ENCODE measurements at regions not wholly inside any gene's neighbourhood (a gene's known extent, or its start where the extent isn't known, plus 50 kb on each side); places are given as distances from the start of the nearest gene placed in this dataset.

DNA sequence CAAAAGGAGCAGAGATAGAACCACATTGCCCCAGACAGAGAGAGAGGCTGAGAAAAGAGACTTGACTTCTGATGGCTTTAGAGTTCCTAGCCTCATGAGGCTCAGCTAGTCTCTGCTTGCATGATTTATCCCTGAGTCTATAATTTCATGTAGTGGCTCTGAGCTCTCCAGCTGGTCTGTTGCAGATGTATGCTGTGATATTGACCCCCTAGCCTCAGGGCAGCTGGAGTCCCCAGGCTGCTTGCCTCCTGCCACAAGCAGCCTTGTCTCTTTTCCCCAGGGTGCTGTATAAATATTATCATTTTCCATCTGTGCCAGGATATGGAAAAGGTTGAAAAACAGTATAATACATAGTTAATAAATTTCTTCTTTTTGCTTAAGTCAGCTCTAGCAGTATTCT lies 467.6 kb upstream of the CWC22 start:
- no peaks in the 10 kb centered on the region for H3K4me1 ChIP-seq
- no peaks in the 10 kb centered on the region for H3K36me3 ChIP-seq
- intact Hi-C loops (cut with DNase I; ENCODE audit: low total_unique reads), result no loop called here
- no peak for DNase-seq
- no peaks in the 10 kb centered on the region for H3K9me3 ChIP-seq
- H3K4me3 ChIP-seq, result no peak overlapping the region
- H3K27ac ChIP-seq, result no peak overlapping the region
- TF ChIP-seq, protein P1, sequence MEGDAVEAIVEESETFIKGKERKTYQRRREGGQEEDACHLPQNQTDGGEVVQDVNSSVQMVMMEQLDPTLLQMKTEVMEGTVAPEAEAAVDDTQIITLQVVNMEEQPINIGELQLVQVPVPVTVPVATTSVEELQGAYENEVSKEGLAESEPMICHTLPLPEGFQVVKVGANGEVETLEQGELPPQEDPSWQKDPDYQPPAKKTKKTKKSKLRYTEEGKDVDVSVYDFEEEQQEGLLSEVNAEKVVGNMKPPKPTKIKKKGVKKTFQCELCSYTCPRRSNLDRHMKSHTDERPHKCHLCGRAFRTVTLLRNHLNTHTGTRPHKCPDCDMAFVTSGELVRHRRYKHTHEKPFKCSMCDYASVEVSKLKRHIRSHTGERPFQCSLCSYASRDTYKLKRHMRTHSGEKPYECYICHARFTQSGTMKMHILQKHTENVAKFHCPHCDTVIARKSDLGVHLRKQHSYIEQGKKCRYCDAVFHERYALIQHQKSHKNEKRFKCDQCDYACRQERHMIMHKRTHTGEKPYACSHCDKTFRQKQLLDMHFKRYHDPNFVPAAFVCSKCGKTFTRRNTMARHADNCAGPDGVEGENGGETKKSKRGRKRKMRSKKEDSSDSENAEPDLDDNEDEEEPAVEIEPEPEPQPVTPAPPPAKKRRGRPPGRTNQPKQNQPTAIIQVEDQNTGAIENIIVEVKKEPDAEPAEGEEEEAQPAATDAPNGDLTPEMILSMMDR (IDR thresholded peaks at IDR 0.05), result no peak
- no peak for TF ChIP-seq POLR2A (IDR thresholded peaks at IDR 0.05)
- no peaks in the 10 kb centered on the region for H3K27me3 ChIP-seq

GRCh38 chr2:180473456-180473855 lies 466.4 kb upstream of the CWC22 start:
- H3K27me3 ChIP-seq, result no peaks in the 10 kb centered on the region
- TF ChIP-seq POLR2A (IDR thresholded peaks at IDR 0.05), result no peak
- TF ChIP-seq, protein P1 (IDR thresholded peaks at IDR 0.05), result no peak
- H3K36me3 ChIP-seq, result no peaks in the 10 kb centered on the region
- intact Hi-C loops (cut with DNase I; ENCODE audit: low total_unique reads), result no loop called here
- H3K4me3 ChIP-seq, result no peak overlapping the region
- H3K9me3 ChIP-seq, result no peaks in the 10 kb centered on the region
- no peak for DNase-seq
- H3K4me1 ChIP-seq, result no peaks in the 10 kb centered on the region
- H3K27ac ChIP-seq, result no peak overlapping the region

DNA sequence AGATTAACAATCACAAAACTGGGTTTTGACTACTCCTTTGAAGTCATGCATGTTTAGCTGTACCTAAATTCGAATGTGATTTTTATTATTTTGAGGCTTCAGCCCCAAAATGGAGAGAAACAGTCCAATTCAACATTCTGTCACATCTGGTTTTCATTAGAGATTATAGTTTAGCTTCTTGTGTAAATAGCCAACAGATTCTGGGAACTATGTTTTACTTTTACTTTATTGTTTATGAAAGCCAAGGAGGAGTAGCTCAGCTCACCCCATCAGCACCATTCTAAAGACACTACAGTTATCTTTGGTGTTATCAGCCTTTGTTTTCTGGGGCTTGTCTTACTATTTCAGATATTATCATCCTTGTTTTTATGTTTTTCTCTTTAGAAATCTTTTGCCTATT lies 465.0 kb upstream of the CWC22 start:
- Histone ChIP-seq H3K36me3 (no peaks in the 10 kb centered on the region), H3K4me1 (no peaks in the 10 kb centered on the region), H3K27ac (no peak overlapping the region), H3K9me3 (no peaks in the 10 kb centered on the region), H3K4me3 (no peak overlapping the region), H3K27me3 (no peaks in the 10 kb centered on the region)
- intact Hi-C loops (cut with DNase I; ENCODE audit: low total_unique reads), result no loop called here
- DNase-seq, result no peak
- TF ChIP-seq, protein P1 (IDR thresholded peaks at IDR 0.05), result no peak
- no peak for TF ChIP-seq POLR2A (IDR thresholded peaks at IDR 0.05)

GRCh38 chr2:180463608-180464007 lies 456.5 kb upstream of the CWC22 start:
- TF ChIP-seq, protein P1 (IDR thresholded peaks at IDR 0.05), result no peak
- no peak for TF ChIP-seq POLR2A (IDR thresholded peaks at IDR 0.05)
- Histone ChIP-seq H3K27ac (no peak overlapping the region), H3K4me3 (no peak overlapping the region), H3K4me1 (no peaks in the 10 kb centered on the region), H3K36me3 (no peaks in the 10 kb centered on the region), H3K27me3 (no peaks in the 10 kb centered on the region), H3K9me3 (no peaks in the 10 kb centered on the region)
- DNase-seq, result no peak
- intact Hi-C loops (cut with DNase I; ENCODE audit: low total_unique reads), result no loop called here

- intact Hi-C loops (cut with DNase I; ENCODE audit: low total_unique reads), result no loop called here
- no peak for TF ChIP-seq POLR2A (IDR thresholded peaks at IDR 0.05)
- TF ChIP-seq, protein P1 (IDR thresholded peaks at IDR 0.05), result no peak
- H3K36me3 ChIP-seq, result no peaks in the 10 kb centered on the region
- no peak for DNase-seq
- H3K27me3 ChIP-seq, result no peaks in the 10 kb centered on the region
- no peaks in the 10 kb centered on the region for H3K9me3 ChIP-seq
- no peak overlapping the region for H3K4me3 ChIP-seq
- H3K27ac ChIP-seq, result no peak overlapping the region
- no peaks in the 10 kb centered on the region for H3K4me1 ChIP-seq
Measured at GRCh38 chr2:180461761-180462160, 454.7 kb upstream of the CWC22 start.
